HG03108 (cell line): ENCODE measurements at regions not wholly inside any gene's neighbourhood (a gene's known extent, or its start where the extent isn't known, plus 50 kb on each side); places are given as distances from the start of the nearest gene placed in this dataset.

Source experiments
- ATAC-seq: cut with Tn5 transposase; IDR thresholded peaks from one replicate; pipeline ENCODE4 v1.9.1; 2021; ENCODE audit warnings: moderate library complexity; ENCODE audit not compliant: unreplicated experiment

- no peak for ATAC-seq
Measured at GRCh38 chr14:101187816-101188570, 284.5 kb upstream of the RTL1 start.

- ATAC-seq, result no peak
Measured at GRCh38 chr14:101188571-101188915, 285.0 kb upstream of the RTL1 start.

GRCh38 chr14:101189266-101189665 is 285.7 kb upstream of the RTL1 start:
- ATAC-seq, result no peak

GRCh38 chr14:101189962-101190560 is 286.5 kb upstream of the RTL1 start:
- ATAC-seq, result no peak

GRCh38 chr14:101191101-101191720 is 287.7 kb upstream of the RTL1 start:
- ATAC-seq, result no peak

GRCh38 chr14:101191721-101192660 is 288.5 kb upstream of the RTL1 start:
- ATAC-seq, result no peak

- ATAC-seq, result no peak
Measured at GRCh38 chr14:101192661-101193000, 289.1 kb upstream of the RTL1 start.

GRCh38 chr14:101193106-101193844 is 289.8 kb upstream of the RTL1 start:
- no peak for ATAC-seq

- ATAC-seq, result no peak
Measured at GRCh38 chr14:101193845-101194372, 290.4 kb upstream of the RTL1 start.

GRCh38 chr14:101194373-101195308 is 291.1 kb upstream of the RTL1 start:
- no peak for ATAC-seq

GRCh38 chr14:101195309-101195901 is 291.9 kb upstream of the RTL1 start:
- no peak for ATAC-seq

GRCh38 chr14:101196051-101196712 is 292.7 kb upstream of the RTL1 start:
- ATAC-seq, result no peak

- ATAC-seq, result no peak
Measured at GRCh38 chr14:101196795-101197590, 293.5 kb upstream of the RTL1 start.

GRCh38 chr14:101197595-101198397 is 294.3 kb upstream of the RTL1 start:
- no peak for ATAC-seq

- ATAC-seq, result no peak
Measured at GRCh38 chr14:101198398-101199027, 295.0 kb upstream of the RTL1 start.

- no peak for ATAC-seq
Measured at GRCh38 chr14:101199028-101199770, 295.7 kb upstream of the RTL1 start.
